Neutrophil (primary cell): ENCODE measurements at regions not wholly inside any gene's neighbourhood (a gene's known extent, or its start where the extent isn't known, plus 50 kb on each side); places are given as distances from the start of the nearest gene placed in this dataset.

Experiments used
- H3K27ac ChIP-seq: fragments of 200-600 bp; sonication (generic); 2 replicates; pipeline ENCODE4 v1.5.1; 2016; ENCODE audit warnings: mild to moderate bottlenecking, moderate library complexity
- H3K27me3 ChIP-seq: fragments of 200-600 bp; sonication (generic); 2 replicates; pipeline ENCODE4 v1.6.0; 2016; ENCODE audit warnings: mild to moderate bottlenecking
- H3K36me3 ChIP-seq: fragments of 200-600 bp; sonication (generic); 2 replicates; pipeline ENCODE4 v1.5.1; 2017
- H3K4me1 ChIP-seq, 2 experiments: fragments of 200-600 bp in 1 of 2; sonication (generic) in 1 of 2; 1 replicate in 1 of 2; 2 replicates in 1 of 2; pipeline versions ENCODE4 v1.5.1 to v1.6.1; 2013 to 2016; ENCODE audit warnings: low read depth in 1 of 2, low read length in 1 of 2, mild to moderate bottlenecking in 1 of 2, moderate library complexity in 1 of 2; ENCODE audit not compliant: control insufficient read depth in 1 of 2, insufficient read depth in 1 of 2
- H3K4me3 ChIP-seq, 2 experiments: fragments of 200-600 bp in 1 of 2; sonication (generic) in 1 of 2; 1 replicate in 1 of 2; 2 replicates in 1 of 2; pipeline ENCODE4 v1.5.1; 2013 to 2016; ENCODE audit warnings: low read depth in 1 of 2, low read length in 1 of 2, mild to moderate bottlenecking in 1 of 2, moderate library complexity in 1 of 2
- H3K9me3 ChIP-seq: fragments of 200-600 bp; sonication (generic); 2 replicates; pipeline ENCODE4 v1.5.1; 2016
- CTCF ChIP-seq: fragments of 200-600 bp; sonication (generic); IDR thresholded peaks from 2 replicates; pipeline ENCODE4 v1.5.1; 2016; ENCODE audit warnings: antibody characterized with exemption

- TF ChIP-seq CTCF = no peak
- Histone ChIP-seq H3K36me3 (no peaks in the 10 kb centered on the region), H3K27ac (no peak overlapping the region), H3K4me3 (no peak overlapping the region), H3K4me1 (no peaks in the 10 kb centered on the region), H3K27me3 (no peaks in the 10 kb centered on the region), H3K9me3 (no peaks in the 10 kb centered on the region)
Observed at GRCh38 chr6:54654381-54654780, 192.2 kb upstream of the FAM83B start.

- no peaks in the 10 kb centered on the region for H3K36me3 ChIP-seq
- no peak overlapping the region for H3K4me3 ChIP-seq
- H3K27me3 ChIP-seq = no peaks in the 10 kb centered on the region
- H3K9me3 ChIP-seq = no peaks in the 10 kb centered on the region
- no peak for TF ChIP-seq CTCF
- H3K27ac ChIP-seq = no peak overlapping the region
- H3K4me1 ChIP-seq = no peaks in the 10 kb centered on the region
Observed at GRCh38 chr6:54655162-54655561, 191.4 kb upstream of the FAM83B start.

- no peak overlapping the region for H3K27ac ChIP-seq
- H3K4me3 ChIP-seq = no peak overlapping the region
- H3K9me3 ChIP-seq = no peaks in the 10 kb centered on the region
- no peaks in the 10 kb centered on the region for H3K4me1 ChIP-seq
- no peaks in the 10 kb centered on the region for H3K36me3 ChIP-seq
- H3K27me3 ChIP-seq = no peaks in the 10 kb centered on the region
- no peak for TF ChIP-seq CTCF
Observed at GRCh38 chr6:54665278-54665677, 181.3 kb upstream of the FAM83B start.

- TF ChIP-seq CTCF = no peak
- Histone ChIP-seq H3K4me3 (no peak overlapping the region), H3K9me3 (no peaks in the 10 kb centered on the region), H3K36me3 (no peaks in the 10 kb centered on the region), H3K27ac (no peak overlapping the region), H3K27me3 (no peaks in the 10 kb centered on the region), H3K4me1 (no peaks in the 10 kb centered on the region)
Observed at GRCh38 chr6:54680531-54680930, 166.0 kb upstream of the FAM83B start.

- no peak for TF ChIP-seq CTCF
- H3K9me3 ChIP-seq = no peaks in the 10 kb centered on the region
- no peaks in the 10 kb centered on the region for H3K27me3 ChIP-seq
- no peak overlapping the region for H3K27ac ChIP-seq
- H3K36me3 ChIP-seq = no peaks in the 10 kb centered on the region
- no peaks in the 10 kb centered on the region for H3K4me1 ChIP-seq
- no peak overlapping the region for H3K4me3 ChIP-seq
Observed at GRCh38 chr6:54681267-54681666, 165.3 kb upstream of the FAM83B start.

- no peaks in the 10 kb centered on the region for H3K36me3 ChIP-seq
- no peaks in the 10 kb centered on the region for H3K4me1 ChIP-seq
- H3K27ac ChIP-seq = no peak overlapping the region
- H3K9me3 ChIP-seq = no peaks in the 10 kb centered on the region
- H3K27me3 ChIP-seq = no peaks in the 10 kb centered on the region
- no peak overlapping the region for H3K4me3 ChIP-seq
- TF ChIP-seq CTCF = no peak
Observed at GRCh38 chr6:54681987-54682386, 164.6 kb upstream of the FAM83B start.
